HG03060 (cell line): ENCODE measurements at regions not wholly inside any gene's neighbourhood (a gene's known extent, or its start where the extent isn't known, plus 50 kb on each side); places are given as distances from the start of the nearest gene placed in this dataset.
"Not testable (repeated sequence)": the region's sequence is repeated elsewhere in the genome, so short reads cannot be mapped to it uniquely, and the experiment has no call there.

Experiments used
- ATAC-seq: cut with Tn5 transposase; IDR thresholded peaks from one replicate; pipeline ENCODE4 v1.9.1; 2021; ENCODE audit warnings: low read depth, moderate number of reproducible peaks; ENCODE audit not compliant: unreplicated experiment

- no peak for ATAC-seq
Measured at GRCh38 chr5:71903808-71904207, 184.7 kb downstream of the CARTPT start.

GRCh38 chr5:71904852-71905251, 185.8 kb downstream of the CARTPT start:
- no peak for ATAC-seq

- ATAC-seq: no peak
Measured at GRCh38 chr5:71905834-71906711, 187.0 kb downstream of the CARTPT start.

- ATAC-seq: no peak
Measured at GRCh38 chr5:71907001-71907588, 188.0 kb downstream of the CARTPT start.

GRCh38 chr5:71907608-71908145, 188.6 kb downstream of the CARTPT start:
- no peak for ATAC-seq

- no peak for ATAC-seq
Measured at GRCh38 chr5:71910741-71911140, 191.7 kb downstream of the CARTPT start.

- no peak for ATAC-seq
Measured at GRCh38 chr5:71912021-71912420, 192.9 kb downstream of the CARTPT start.

GRCh38 chr5:71914281-71914680, 193.0 kb upstream of the MAP1B start:
- no peak for ATAC-seq

GRCh38 chr5:71922584-71923106, 184.6 kb upstream of the MAP1B start:
- ATAC-seq: no peak

GRCh38 chr5:71923755-71924154, 183.5 kb upstream of the MAP1B start:
- ATAC-seq: no peak

- no peak for ATAC-seq
Measured at GRCh38 chr5:71924325-71924724, 182.9 kb upstream of the MAP1B start.

GRCh38 chr5:71924980-71925379, 182.3 kb upstream of the MAP1B start:
- no peak for ATAC-seq

GRCh38 chr5:71925608-71926091, 181.6 kb upstream of the MAP1B start:
- no peak for ATAC-seq

GRCh38 chr5:71929003-71929402, 178.3 kb upstream of the MAP1B start:
- ATAC-seq: no peak

- ATAC-seq: not testable (repeated sequence)
Measured at GRCh38 chr5:71930554-71930953, 176.7 kb upstream of the MAP1B start.

GRCh38 chr5:71932131-71932654, 175.1 kb upstream of the MAP1B start:
- ATAC-seq: no peak

GRCh38 chr5:71932655-71933338, 174.5 kb upstream of the MAP1B start:
- ATAC-seq: no peak

GRCh38 chr5:71934322-71934721, 173.0 kb upstream of the MAP1B start:
- ATAC-seq: no peak

GRCh38 chr5:71937921-71938698, 169.2 kb upstream of the MAP1B start:
- no peak for ATAC-seq

- ATAC-seq: no peak
Measured at GRCh38 chr5:71938895-71939294, 168.4 kb upstream of the MAP1B start.
